HG02852 (cell line): ENCODE measurements at regions not wholly inside any gene's neighbourhood (a gene's known extent, or its start where the extent isn't known, plus 50 kb on each side); places are given as distances from the start of the nearest gene placed in this dataset.

Experiments
- ATAC-seq: cut with Tn5 transposase; IDR thresholded peaks from one replicate; pipeline ENCODE4 v1.9.1; 2021; ENCODE audit warnings: mild to moderate bottlenecking, moderate library complexity; ENCODE audit not compliant: unreplicated experiment

DNA sequence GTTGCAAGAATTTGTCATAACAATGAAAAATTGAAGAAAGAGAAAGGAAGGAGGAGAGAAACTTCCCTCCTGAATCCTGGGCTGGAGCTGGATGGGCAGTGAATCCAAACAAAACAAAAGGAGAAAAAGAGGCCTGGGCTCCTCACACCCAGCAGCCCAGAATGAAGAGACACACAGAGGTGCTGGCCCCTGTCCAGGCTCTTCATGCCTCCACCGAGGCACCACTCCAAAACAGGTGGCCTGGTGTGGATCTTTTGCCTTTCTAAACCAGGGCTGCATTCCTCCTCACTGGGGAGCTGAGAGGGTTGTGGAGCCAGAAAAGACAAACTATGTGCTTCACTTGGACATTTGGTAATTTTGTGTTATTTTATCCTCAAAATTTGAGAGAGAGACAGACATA is 76.0 kb downstream of the FAM124B start:
- no peak for ATAC-seq

DNA sequence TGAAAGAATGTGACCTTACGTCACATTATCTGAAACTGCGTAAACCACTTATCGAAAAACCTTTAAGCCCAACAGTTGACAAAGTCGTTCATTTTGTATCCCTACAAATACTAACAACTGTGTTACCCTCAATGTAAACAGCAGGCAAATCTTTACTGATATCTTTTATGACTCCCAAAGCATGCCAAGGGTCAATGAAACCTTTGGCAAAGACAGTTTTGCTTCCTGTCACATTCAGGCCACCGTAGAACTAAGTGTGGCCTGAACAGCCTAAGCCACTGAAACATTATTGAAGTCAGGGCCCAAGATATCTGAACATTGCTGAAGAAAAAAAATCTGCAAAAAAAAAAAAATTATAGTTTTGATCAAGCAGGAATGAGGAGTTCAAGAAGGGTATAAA is 77.3 kb downstream of the FAM124B start:
- ATAC-seq, result no peak

- ATAC-seq, result no peak
Observed at GRCh38 chr2:224320660-224321059, 81.2 kb downstream of the FAM124B start.

GRCh38 chr2:224319750-224320149 is 82.2 kb downstream of the FAM124B start:
- ATAC-seq, result no peak

DNA sequence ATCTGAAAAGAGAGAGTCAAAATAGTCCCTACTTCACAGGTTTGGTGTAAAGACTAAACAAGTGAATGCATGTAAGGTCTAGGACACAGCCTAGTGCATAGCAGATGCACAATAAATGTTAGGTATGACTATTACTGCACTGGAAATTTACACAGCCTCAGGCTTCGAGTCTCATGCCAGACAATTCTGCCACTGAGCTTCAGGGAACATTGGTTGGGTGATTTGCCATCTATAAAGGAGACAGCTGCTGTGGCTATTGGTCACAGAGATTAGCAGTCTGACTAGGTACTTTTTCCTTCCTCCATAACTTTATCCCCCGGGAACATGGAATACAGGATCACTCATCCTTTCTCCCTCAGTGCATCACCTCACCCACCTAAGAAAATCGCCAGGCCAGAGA is 89.2 kb downstream of the FAM124B start:
- no peak for ATAC-seq

- no peak for ATAC-seq
Observed at GRCh38 chr2:224310943-224311625, 90.8 kb downstream of the FAM124B start.

DNA sequence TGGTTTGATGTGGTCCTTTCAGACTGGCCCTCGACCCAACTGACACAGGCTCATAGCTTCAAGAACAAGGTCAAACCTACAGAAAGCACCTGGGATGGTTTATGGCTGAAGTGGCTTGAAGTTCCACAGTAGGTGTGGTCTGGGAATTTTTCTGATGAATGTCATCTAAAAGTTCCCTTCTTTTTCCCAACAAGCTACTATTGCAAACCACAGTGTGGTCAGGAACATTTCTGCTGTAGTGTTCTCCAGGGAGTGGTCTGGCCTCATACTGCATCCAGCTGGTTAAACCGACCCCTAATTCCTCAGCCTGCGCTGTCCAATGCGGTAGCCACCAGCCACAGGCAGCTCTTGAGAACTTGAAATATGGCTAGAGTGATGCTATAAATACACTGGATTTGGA is 92.7 kb downstream of the FAM124B start:
- no peak for ATAC-seq

- ATAC-seq, result peak; percentile 93
Observed at GRCh38 chr2:224308272-224308911, 93.5 kb downstream of the FAM124B start.

- ATAC-seq, result no peak
Observed at GRCh38 chr2:224302952-224303351, 99.0 kb downstream of the FAM124B start.

GRCh38 chr2:224293976-224294375 is 107.9 kb downstream of the FAM124B start:
- no peak for ATAC-seq

DNA sequence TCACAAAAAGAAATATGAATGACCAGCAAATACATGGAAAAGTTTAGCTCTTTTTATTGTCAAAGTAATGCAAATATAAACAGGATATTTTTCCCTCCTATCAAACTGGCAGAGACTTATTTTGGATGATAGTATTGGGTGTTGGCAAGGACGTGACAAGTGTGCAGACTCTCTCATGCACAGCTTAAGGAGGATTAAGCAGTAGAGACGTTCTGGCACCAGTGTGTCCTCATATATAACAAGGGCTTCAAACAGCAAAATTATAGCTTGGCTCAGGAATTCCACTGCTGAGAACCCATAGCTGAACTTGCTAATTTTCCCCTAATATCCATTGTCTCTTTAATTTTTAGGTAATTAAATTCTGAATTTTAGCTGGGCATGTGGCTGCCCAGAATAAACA is 114.4 kb downstream of the FAM124B start:
- ATAC-seq, result no peak

GRCh38 chr2:224286923-224287322 is 115.0 kb downstream of the FAM124B start:
- no peak for ATAC-seq

- no peak for ATAC-seq
Observed at GRCh38 chr2:224284134-224284946, 117.6 kb downstream of the FAM124B start.

DNA sequence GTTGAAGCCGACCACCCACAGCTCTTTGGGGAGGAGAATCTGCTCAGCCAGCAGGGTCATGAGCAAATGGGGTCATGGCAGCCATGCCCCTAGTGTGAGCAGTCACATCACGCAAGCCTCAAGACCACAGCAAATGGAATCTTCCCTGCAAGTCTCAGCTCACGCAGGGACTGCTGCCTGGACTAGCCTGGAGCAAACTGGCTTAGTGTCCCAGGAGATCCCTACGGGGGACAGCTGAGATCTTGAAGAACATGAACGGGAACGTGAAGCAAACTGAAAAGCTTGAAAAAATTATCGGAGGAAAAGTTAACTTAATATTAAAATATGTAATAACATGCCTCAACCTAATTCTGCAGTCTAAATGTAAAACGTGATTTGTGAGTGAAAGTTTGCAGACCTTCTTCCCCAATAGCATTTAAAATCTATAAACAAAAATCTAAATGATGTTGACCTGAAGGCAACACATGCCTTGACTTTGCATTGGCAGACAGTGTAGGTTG is 118.4 kb downstream of the FAM124B start:
- no peak for ATAC-seq

DNA sequence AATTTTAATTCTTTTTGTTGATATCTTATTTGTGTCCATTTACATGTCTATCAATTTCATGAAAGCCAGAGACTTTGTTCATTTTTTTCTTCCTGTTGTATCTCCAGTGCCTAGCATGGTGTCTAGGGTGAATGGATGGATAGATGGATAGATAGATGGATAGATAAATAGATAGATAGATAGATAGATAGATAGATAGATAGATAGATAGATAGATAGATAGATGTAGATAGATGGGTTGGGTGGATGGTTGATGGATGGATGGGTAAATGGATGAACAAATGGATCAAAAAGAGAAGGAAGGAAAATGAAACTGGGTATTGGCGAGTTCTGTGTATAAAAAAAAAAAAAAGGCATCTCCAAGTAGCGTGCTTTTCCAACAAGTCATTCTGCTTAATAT is 120.5 kb downstream of the FAM124B start:
- no peak for ATAC-seq

DNA sequence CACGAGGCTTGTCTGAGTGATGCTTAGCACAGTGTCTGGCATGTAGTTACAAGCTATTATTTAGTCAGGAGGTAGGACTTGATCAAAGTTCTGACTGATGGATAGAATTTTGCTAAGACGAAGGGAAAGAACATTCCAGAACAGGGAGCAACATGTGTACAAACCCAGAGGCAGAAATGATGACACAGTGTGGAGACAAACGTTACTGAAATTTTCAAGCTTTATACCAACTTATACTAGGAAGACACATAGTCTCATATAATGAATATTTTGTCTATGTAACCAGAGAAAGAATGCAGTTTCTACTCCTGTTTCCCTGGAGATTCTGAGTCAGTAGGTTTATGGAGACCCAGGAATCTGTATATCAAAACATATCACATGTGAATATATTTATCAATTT is 123.4 kb downstream of the FAM124B start:
- ATAC-seq, result no peak

DNA sequence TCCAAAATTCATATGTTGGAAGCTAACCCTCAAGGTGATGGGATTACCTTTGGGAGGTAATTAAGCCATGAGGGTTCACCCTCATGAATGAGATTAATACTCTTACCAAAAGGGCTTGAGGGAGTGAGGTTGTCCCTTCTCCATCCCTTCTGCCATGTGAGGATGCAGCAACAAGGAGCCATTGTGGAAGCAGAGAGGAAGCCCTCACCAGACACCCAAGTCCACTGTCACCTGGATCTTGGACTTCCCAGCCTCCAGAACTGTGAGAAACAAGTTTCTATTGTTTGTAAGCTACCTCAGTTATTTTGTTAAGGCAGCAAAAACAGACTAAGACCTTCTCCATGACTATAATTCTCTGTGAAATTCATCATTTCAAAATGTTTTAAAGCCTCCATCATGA is 125.7 kb downstream of the FAM124B start:
- ATAC-seq, result no peak

GRCh38 chr2:224272237-224272910 is 129.5 kb downstream of the FAM124B start:
- no peak for ATAC-seq

- no peak for ATAC-seq
Observed at GRCh38 chr2:224271617-224272236, 130.2 kb downstream of the FAM124B start.

GRCh38 chr2:224268441-224268840 is 133.5 kb downstream of the FAM124B start:
- no peak for ATAC-seq

- ATAC-seq, result no peak
Observed at GRCh38 chr2:224264259-224264658, 137.6 kb downstream of the FAM124B start.
